HFF-Myc (cell line): ENCODE measurements at regions not wholly inside any gene's neighbourhood (a gene's known extent, or its start where the extent isn't known, plus 50 kb on each side); places are given as distances from the start of the nearest gene placed in this dataset.

Experiments
- DNase-seq: peaks from one replicate; pipeline ENCODE4 v3.0.0-alpha.2; 2011; ENCODE audit warnings: low read depth; ENCODE audit errors: extremely low read depth
- H3K4me3 ChIP-seq: replicated peaks from 2 replicates; pipeline ENCODE4 v1.5.1; 2011; ENCODE audit warnings: low read depth, mild to moderate bottlenecking, control low read depth, low read length
- TF ChIP-seq, protein P1 (sequence below): IDR thresholded peaks from 2 replicates; pipeline ENCODE4 v1.5.1; 2012; ENCODE audit warnings: mild to moderate bottlenecking, low read depth, low read length, control low read depth; ENCODE audit errors: missing control alignments

DNA sequence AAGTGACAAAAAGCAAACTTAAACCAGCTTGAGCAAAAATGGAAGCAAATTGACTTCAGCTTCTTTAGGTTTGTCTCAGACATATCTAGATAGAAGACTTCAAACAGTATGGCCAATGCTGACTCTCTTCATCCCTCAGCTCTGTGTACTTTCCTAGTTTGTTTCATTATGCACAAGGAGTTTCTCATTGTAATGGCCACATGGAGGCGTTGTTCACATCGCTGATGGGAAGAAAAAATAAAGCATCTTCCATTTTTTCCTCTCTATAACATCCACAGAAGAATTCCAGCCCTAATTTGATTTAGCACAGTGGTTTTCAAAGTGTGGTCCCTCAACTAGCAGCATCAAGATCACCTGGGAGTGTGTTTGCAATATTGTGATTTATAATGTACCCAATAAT, 397.5 kb upstream of the PRKX start:
- no peak for DNase-seq
- TF ChIP-seq, protein P1, sequence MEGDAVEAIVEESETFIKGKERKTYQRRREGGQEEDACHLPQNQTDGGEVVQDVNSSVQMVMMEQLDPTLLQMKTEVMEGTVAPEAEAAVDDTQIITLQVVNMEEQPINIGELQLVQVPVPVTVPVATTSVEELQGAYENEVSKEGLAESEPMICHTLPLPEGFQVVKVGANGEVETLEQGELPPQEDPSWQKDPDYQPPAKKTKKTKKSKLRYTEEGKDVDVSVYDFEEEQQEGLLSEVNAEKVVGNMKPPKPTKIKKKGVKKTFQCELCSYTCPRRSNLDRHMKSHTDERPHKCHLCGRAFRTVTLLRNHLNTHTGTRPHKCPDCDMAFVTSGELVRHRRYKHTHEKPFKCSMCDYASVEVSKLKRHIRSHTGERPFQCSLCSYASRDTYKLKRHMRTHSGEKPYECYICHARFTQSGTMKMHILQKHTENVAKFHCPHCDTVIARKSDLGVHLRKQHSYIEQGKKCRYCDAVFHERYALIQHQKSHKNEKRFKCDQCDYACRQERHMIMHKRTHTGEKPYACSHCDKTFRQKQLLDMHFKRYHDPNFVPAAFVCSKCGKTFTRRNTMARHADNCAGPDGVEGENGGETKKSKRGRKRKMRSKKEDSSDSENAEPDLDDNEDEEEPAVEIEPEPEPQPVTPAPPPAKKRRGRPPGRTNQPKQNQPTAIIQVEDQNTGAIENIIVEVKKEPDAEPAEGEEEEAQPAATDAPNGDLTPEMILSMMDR: no peak
- no peak overlapping the region for H3K4me3 ChIP-seq

DNA sequence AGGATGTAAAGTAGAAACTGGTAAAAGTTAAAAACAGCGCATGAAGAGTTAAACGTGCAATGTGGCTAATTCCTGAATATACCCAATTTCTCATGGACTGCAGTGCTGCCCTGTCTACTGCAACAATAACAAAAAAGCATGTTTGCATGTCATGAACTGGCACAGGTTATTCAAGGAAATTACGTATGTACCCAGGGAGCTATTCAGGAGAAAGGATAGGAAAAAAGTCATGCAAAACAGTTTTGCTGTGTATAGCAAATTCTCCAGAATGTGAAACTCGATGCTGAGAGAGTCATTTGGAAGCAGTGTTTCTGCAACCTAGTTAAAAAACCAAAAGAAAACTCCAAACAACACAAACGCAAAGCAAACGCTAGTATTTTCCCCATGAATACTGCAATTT, 381.5 kb upstream of the PRKX start:
- DNase-seq: no peak
- TF ChIP-seq, protein P1: no peak
- H3K4me3 ChIP-seq: no peak overlapping the region

DNA sequence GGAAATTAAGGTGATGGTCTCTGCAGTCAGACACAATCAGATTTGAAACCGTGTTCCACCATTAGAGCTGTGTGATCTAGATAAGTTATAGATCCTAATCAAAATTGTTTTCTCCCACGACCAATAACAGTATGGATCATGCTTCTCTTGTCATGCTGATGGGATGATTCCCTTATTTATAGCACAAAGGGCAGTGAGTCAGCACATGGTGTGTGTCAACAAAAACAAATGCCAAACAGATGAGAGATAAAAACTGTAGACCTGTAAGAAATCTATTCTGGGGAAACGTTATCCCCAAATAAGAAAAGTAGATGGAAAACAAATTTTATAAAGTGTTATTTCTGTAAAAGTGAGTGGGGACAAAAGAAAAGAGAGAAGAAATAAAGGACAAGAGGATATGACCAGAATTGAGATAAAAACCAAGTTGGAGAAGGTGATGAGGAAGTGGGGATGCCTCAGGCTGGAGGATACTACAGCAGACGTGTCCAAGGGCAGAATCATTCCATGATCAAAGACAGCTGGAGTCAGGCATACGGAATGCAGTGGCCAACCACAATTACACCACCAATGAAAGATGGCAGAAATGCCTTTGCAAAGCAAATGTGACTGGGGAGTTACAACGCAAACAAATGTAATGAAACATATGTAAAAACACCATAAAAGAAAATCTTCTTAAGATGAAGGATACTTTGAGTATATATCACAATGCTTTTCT, 377.8 kb upstream of the PRKX start:
- TF ChIP-seq, protein P1: no peak
- H3K4me3 ChIP-seq: no peak overlapping the region
- no peak for DNase-seq

DNA sequence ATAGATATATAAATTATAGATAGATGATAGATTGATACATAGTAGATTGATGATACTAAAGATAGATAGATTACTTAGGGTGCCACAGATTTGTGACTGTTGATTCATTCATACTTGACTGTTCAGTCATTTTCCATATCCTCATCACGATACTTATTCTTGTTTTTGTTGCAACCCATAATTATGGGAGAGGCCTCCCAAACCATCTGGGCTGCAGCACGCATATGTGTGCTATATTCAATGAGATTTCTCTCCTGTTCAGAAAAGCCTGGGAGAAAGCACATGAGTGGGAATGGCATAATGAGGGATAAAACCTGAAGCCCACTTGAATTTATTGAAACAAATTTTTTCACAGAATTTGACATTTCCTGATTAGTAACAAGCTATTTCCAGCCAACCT, 346.4 kb upstream of the PRKX start:
- no peak for DNase-seq
- TF ChIP-seq, protein P1: no peak
- H3K4me3 ChIP-seq: no peak overlapping the region

DNA sequence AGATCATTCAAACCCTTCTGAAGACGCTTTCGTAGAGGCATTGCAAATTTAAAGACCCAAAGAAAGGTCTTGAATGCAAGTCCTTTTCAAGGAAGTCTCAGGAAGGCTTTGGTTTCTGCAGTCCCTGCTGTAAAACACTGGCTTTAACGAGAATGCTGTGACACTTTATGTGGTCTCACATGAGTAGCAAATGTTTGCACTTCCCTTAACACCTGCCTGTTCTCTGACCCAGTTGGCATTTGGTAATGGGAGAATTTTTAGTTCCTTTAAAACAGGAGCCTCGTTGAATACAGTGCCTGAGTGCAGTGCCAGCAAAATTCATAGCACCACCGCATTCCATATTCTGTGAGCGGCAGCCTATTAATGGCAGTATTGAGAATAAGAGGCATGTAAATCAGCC, 330.5 kb upstream of the PRKX start:
- TF ChIP-seq, protein P1: no peak
- no peak for DNase-seq

DNA sequence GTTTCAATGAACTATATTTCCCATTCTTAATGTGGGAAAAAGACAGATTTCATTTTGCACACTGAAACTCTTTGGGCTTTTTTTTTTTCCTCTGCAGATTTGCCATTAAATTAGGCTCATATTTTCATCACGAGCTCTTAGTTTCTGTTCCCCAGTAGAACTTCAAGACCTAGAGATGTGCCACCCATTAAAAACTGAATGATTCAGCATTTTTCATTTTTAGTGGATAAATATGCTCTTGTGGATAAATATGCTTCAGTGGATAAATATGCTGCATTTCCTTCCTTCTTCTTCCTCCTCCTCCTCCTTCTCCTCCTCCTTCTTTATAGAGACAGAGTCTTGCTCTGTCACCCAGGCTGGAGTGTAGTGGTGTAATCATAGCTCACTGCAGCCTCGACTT, 322.4 kb upstream of the PRKX start:
- TF ChIP-seq, protein P1: no peak
- DNase-seq: no peak
- H3K4me3 ChIP-seq: no peak overlapping the region

More for the DNA sequence above, 330.5 kb upstream of the PRKX start:
- no peak overlapping the region for H3K4me3 ChIP-seq

DNA sequence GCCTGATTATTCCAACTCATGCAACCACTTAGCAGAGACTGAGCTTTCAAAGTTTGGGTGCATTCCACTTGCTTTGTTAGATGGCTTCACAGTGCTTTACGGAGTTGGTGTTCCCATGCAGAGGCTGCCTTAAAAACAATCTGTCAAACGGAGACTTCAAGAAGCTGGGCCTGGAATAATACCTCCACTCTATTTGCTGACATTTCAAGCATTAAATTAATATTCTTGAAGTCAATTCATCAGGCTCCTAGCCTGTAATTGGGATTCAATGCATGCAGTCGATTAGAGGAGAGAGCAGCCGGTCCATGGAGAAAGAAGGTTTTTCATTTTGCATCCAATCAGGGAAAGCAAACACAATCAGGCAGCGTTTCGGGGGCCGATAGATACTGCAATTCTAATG, 314.7 kb upstream of the PRKX start:
- no peak overlapping the region for H3K4me3 ChIP-seq
- no peak for DNase-seq
- TF ChIP-seq, protein P1: no peak
